ENCODE measurements at regions not wholly inside any gene's neighbourhood (a gene's known extent, or its start where the extent isn't known, plus 50 kb on each side); places are given as distances from the start of the nearest gene placed in this dataset.
"Not testable (repeated sequence)": the region's sequence is repeated elsewhere in the genome, so short reads cannot be mapped to it uniquely, and the experiment has no call there.

- DNase-seq (no peak), ATAC-seq (ENCODE audit: low FRiP score) (no peak)
- Histone ChIP-seq H3K36me3 (ENCODE audit: control insufficient read depth in 1 of 2, insufficient read depth in 2 of 2, low read length in 1 of 2) (no peaks in the 10 kb centered on the region), H3K4me1 (ENCODE audit: control insufficient read depth in 1 of 2, insufficient read depth in 2 of 2, low read length in 2 of 2) (peaks cover 0 to 4% of the 10 kb centered on the region in 2 donors), H3K4me3 (ENCODE audit: low read length in 2 of 2) (no peak overlapping the region), H3K27me3 (ENCODE audit: control insufficient read depth in 1 of 2, insufficient read depth in 2 of 2, low read length in 1 of 2) (no peaks in the 10 kb centered on the region), H3K27ac (ENCODE audit: low read depth in 1 of 2, low read length in 2 of 2) (no peak overlapping the region), H3K9me3 (ENCODE audit: control insufficient read depth, low read length) (no peaks in the 10 kb centered on the region)
- WGBS, 2 donors, result 62 to 70% methylated on average over 3 of the region's 3 CpGs
- intact Hi-C loops (cut with DNase I), result no loop called here
Observed at GRCh38 chr1:221868593-221869303, 126.9 kb upstream of the DUSP10 start.

GRCh38 chr1:221867003-221867402, 125.1 kb upstream of the DUSP10 start:
- intact Hi-C loops (cut with DNase I), result no loop called here
- Histone ChIP-seq H3K9me3 (ENCODE audit: control insufficient read depth, low read length) (no peaks in the 10 kb centered on the region), H3K27me3 (ENCODE audit: control insufficient read depth in 1 of 2, insufficient read depth in 2 of 2, low read length in 1 of 2) (no peaks in the 10 kb centered on the region), H3K36me3 (ENCODE audit: control insufficient read depth in 1 of 2, insufficient read depth in 2 of 2, low read length in 1 of 2) (no peaks in the 10 kb centered on the region), H3K4me1 (ENCODE audit: control insufficient read depth in 1 of 2, insufficient read depth in 2 of 2, low read length in 2 of 2) (peaks cover 0 to 4% of the 10 kb centered on the region in 2 donors), H3K4me3 (ENCODE audit: low read length in 2 of 2) (no peak overlapping the region), H3K27ac (ENCODE audit: low read depth in 1 of 2, low read length in 2 of 2) (no peak overlapping the region)
- ATAC-seq (ENCODE audit: low FRiP score) (no peak), DNase-seq (no peak)
- WGBS, 2 donors, result 69 to 77% methylated on average over 1 of the region's 1 CpG

- H3K4me1 ChIP-seq (ENCODE audit: control insufficient read depth in 1 of 2, insufficient read depth in 2 of 2, low read length in 2 of 2), result peaks cover 0 to 4% of the 10 kb centered on the region in 2 donors
- WGBS, 2 donors, result 90 to 91% methylated on average over 4 of the region's 4 CpGs
- no peaks in the 10 kb centered on the region for H3K9me3 ChIP-seq (ENCODE audit: control insufficient read depth, low read length)
- no peak overlapping the region for H3K27ac ChIP-seq (ENCODE audit: low read depth in 1 of 2, low read length in 2 of 2)
- intact Hi-C loops (cut with DNase I), result no loop called here
- H3K36me3 ChIP-seq (ENCODE audit: control insufficient read depth in 1 of 2, insufficient read depth in 2 of 2, low read length in 1 of 2), result no peaks in the 10 kb centered on the region
- DNase-seq (no peak), ATAC-seq (ENCODE audit: low FRiP score) (no peak)
- no peaks in the 10 kb centered on the region for H3K27me3 ChIP-seq (ENCODE audit: control insufficient read depth in 1 of 2, insufficient read depth in 2 of 2, low read length in 1 of 2)
- H3K4me3 ChIP-seq (ENCODE audit: low read length in 2 of 2), result no peak overlapping the region
Observed at GRCh38 chr1:221865808-221866207, 123.9 kb upstream of the DUSP10 start.

- 93 to 97% methylated on average over 3 of the region's 3 CpGs for WGBS, 2 donors
- no peak overlapping the region for H3K4me3 ChIP-seq (ENCODE audit: low read length in 2 of 2)
- no peaks in the 10 kb centered on the region for H3K36me3 ChIP-seq (ENCODE audit: control insufficient read depth in 1 of 2, insufficient read depth in 2 of 2, low read length in 1 of 2)
- H3K27me3 ChIP-seq (ENCODE audit: control insufficient read depth in 1 of 2, insufficient read depth in 2 of 2, low read length in 1 of 2), result no peaks in the 10 kb centered on the region
- no peak overlapping the region for H3K27ac ChIP-seq (ENCODE audit: low read depth in 1 of 2, low read length in 2 of 2)
- no peaks in the 10 kb centered on the region for H3K9me3 ChIP-seq (ENCODE audit: control insufficient read depth, low read length)
- no peak for DNase-seq
- intact Hi-C loops (cut with DNase I), result no loop called here
- H3K4me1 ChIP-seq (ENCODE audit: control insufficient read depth in 1 of 2, insufficient read depth in 2 of 2, low read length in 2 of 2), result no peaks in the 10 kb centered on the region
- ATAC-seq (ENCODE audit: low FRiP score), result no peak
Observed at GRCh38 chr1:221863635-221864034, 121.7 kb upstream of the DUSP10 start.

GRCh38 chr1:221862971-221863370, 121.1 kb upstream of the DUSP10 start:
- ATAC-seq (ENCODE audit: low FRiP score) (no peak), DNase-seq (no peak)
- Histone ChIP-seq H3K9me3 (ENCODE audit: control insufficient read depth, low read length) (no peaks in the 10 kb centered on the region), H3K27ac (ENCODE audit: low read depth in 1 of 2, low read length in 2 of 2) (no peak overlapping the region), H3K4me1 (ENCODE audit: control insufficient read depth in 1 of 2, insufficient read depth in 2 of 2, low read length in 2 of 2) (no peaks in the 10 kb centered on the region), H3K4me3 (ENCODE audit: low read length in 2 of 2) (no peak overlapping the region), H3K27me3 (ENCODE audit: control insufficient read depth in 1 of 2, insufficient read depth in 2 of 2, low read length in 1 of 2) (no peaks in the 10 kb centered on the region), H3K36me3 (ENCODE audit: control insufficient read depth in 1 of 2, insufficient read depth in 2 of 2, low read length in 1 of 2) (no peaks in the 10 kb centered on the region)
- 88 to 90% methylated on average over 3 of the region's 3 CpGs for WGBS, 2 donors
- intact Hi-C loops (cut with DNase I), result no loop called here

- no peaks in the 10 kb centered on the region for H3K9me3 ChIP-seq (ENCODE audit: control insufficient read depth, low read length)
- no peaks in the 10 kb centered on the region for H3K36me3 ChIP-seq (ENCODE audit: control insufficient read depth in 1 of 2, insufficient read depth in 2 of 2, low read length in 1 of 2)
- H3K27me3 ChIP-seq (ENCODE audit: control insufficient read depth in 1 of 2, insufficient read depth in 2 of 2, low read length in 1 of 2), result no peaks in the 10 kb centered on the region
- no peaks in the 10 kb centered on the region for H3K4me1 ChIP-seq (ENCODE audit: control insufficient read depth in 1 of 2, insufficient read depth in 2 of 2, low read length in 2 of 2)
- ATAC-seq (ENCODE audit: low FRiP score) (no peak), DNase-seq (no peak)
- 93 to 95% methylated on average over 3 of the region's 3 CpGs for WGBS, 2 donors
- H3K27ac ChIP-seq (ENCODE audit: low read depth in 1 of 2, low read length in 2 of 2), result no peak overlapping the region
- H3K4me3 ChIP-seq (ENCODE audit: low read length in 2 of 2), result no peak overlapping the region
- intact Hi-C loops (cut with DNase I), result no loop called here
Observed at GRCh38 chr1:221858818-221859611, 117.1 kb upstream of the DUSP10 start.

- H3K27me3 ChIP-seq (ENCODE audit: control insufficient read depth in 1 of 2, insufficient read depth in 2 of 2, low read length in 1 of 2); H3K27ac ChIP-seq (ENCODE audit: low read depth in 1 of 2, low read length in 2 of 2); H3K4me3 ChIP-seq (ENCODE audit: low read length in 2 of 2); H3K9me3 ChIP-seq (ENCODE audit: control insufficient read depth, low read length); DNase-seq; intact Hi-C loops (cut with DNase I); H3K36me3 ChIP-seq (ENCODE audit: control insufficient read depth in 1 of 2, insufficient read depth in 2 of 2, low read length in 1 of 2); ATAC-seq (ENCODE audit: low FRiP score); H3K4me1 ChIP-seq (ENCODE audit: control insufficient read depth in 1 of 2, insufficient read depth in 2 of 2, low read length in 2 of 2): not testable (repeated sequence)
- 65 to 97% methylated on average over 1 to 2 of the region's 4 CpGs for WGBS, 2 donors
Observed at GRCh38 chr1:221857094-221857444, 115.2 kb upstream of the DUSP10 start.

- no peak for ATAC-seq (ENCODE audit: low FRiP score)
- H3K4me3 ChIP-seq (ENCODE audit: low read length in 2 of 2), result no peak overlapping the region
- intact Hi-C loops (cut with DNase I), result no loop called here
- DNase-seq, result no peak
- H3K27ac ChIP-seq (ENCODE audit: low read depth in 1 of 2, low read length in 2 of 2), result no peak overlapping the region
- H3K27me3 ChIP-seq (ENCODE audit: control insufficient read depth in 1 of 2, insufficient read depth in 2 of 2, low read length in 1 of 2), result no peaks in the 10 kb centered on the region
- 82 to 88% methylated on average over 3 of the region's 3 CpGs for WGBS, 2 donors
- H3K36me3 ChIP-seq (ENCODE audit: control insufficient read depth in 1 of 2, insufficient read depth in 2 of 2, low read length in 1 of 2), result no peaks in the 10 kb centered on the region
- H3K9me3 ChIP-seq (ENCODE audit: control insufficient read depth, low read length), result no peaks in the 10 kb centered on the region
- H3K4me1 ChIP-seq (ENCODE audit: control insufficient read depth in 1 of 2, insufficient read depth in 2 of 2, low read length in 2 of 2), result no peaks in the 10 kb centered on the region
Observed at GRCh38 chr1:221856228-221857093, 114.6 kb upstream of the DUSP10 start.
